Body of pancreas (tissue), 4 donors: ENCODE measurements at regions not wholly inside any gene's neighbourhood (a gene's known extent, or its start where the extent isn't known, plus 50 kb on each side); places are given as distances from the start of the nearest gene placed in this dataset.

Source experiments
- CTCF ChIP-seq, 7 experiments: fragments of 450-650 bp in 4 of 7; fragments of 200-600 bp in 3 of 7; sonication (generic) in 3 of 7; IDR thresholded peaks; one replicate each; pipeline ENCODE4 v1.5.1; 2016 to 2019; ENCODE audit warnings: antibody characterized with exemption in 7 of 7
- POLR2A ChIP-seq, 3 donors: fragments of 450-650 bp; IDR thresholded peaks; one replicate each; pipeline ENCODE4 v1.6.1; 2016; ENCODE audit warnings: antibody characterized with exemption in 3 of 3, mild to moderate bottlenecking in 2 of 3

- no peak for TF ChIP-seq CTCF (IDR thresholded peaks at IDR 0.05)
- TF ChIP-seq POLR2A (IDR thresholded peaks at IDR 0.05): no peak
Measured at GRCh38 chr6:165117121-165117520, 192.3 kb downstream of the C6orf118 start.
